CD8-positive, alpha-beta memory T cell (primary cell): ENCODE measurements at regions not wholly inside any gene's neighbourhood (a gene's known extent, or its start where the extent isn't known, plus 50 kb on each side); places are given as distances from the start of the nearest gene placed in this dataset.

Source experiments
- CTCF ChIA-PET: fragments of 350-600 bp; sonication (Branson Sonifier 250); formaldehyde crosslinking; loops from one replicate; lab custom pipeline; 2021; ENCODE audit warnings: antibody characterized with exemption; lab: Charles Lee
- POLR2A ChIA-PET: fragments of 350-600 bp; sonication (Branson Sonifier 250); formaldehyde crosslinking; loops from one replicate; lab custom pipeline; 2021; ENCODE audit warnings: antibody characterized with exemption; lab: Charles Lee
- DNase-seq, 5 donors: peaks; one replicate each; pipeline versions ENCODE4 v3.0.0 to v3.0.0-alpha.2; 2020 to 2022; ENCODE audit warnings: mixed read lengths in 1 of 5
- H3K27ac ChIP-seq: one replicate; pipeline ENCODE4 v1.7.0; 2013; ENCODE audit warnings: low read depth, mild to moderate bottlenecking, low read length, moderate library complexity
- H3K27me3 ChIP-seq: 2 replicates; pipeline ENCODE4 v1.7.0; 2013; ENCODE audit warnings: low read length, mild to moderate bottlenecking; ENCODE audit not compliant: insufficient read depth, poor library complexity, severe bottlenecking
- H3K36me3 ChIP-seq: 2 replicates; pipeline ENCODE4 v1.7.0; 2013; ENCODE audit warnings: mild to moderate bottlenecking, low read length, moderate library complexity; ENCODE audit not compliant: insufficient read depth
- H3K4me1 ChIP-seq: 2 replicates; pipeline ENCODE4 v1.7.0; 2013; ENCODE audit warnings: mild to moderate bottlenecking, low read length, moderate library complexity; ENCODE audit not compliant: insufficient read depth
- H3K4me3 ChIP-seq: 2 replicates; pipeline ENCODE4 v1.7.0; 2013; ENCODE audit warnings: mild to moderate bottlenecking, low read length
- H3K9me3 ChIP-seq: 2 replicates; pipeline ENCODE4 v1.7.0; 2013; ENCODE audit warnings: mild to moderate bottlenecking, low read length
- H3K27ac Mint-ChIP-seq, 8 donors: one replicate each; pipeline ENCODE4 v1.8.0; 2020 to 2021; ENCODE audit warnings: mixed read lengths in 8 of 8, mild to moderate bottlenecking in 6 of 8, inconsistent platforms in 3 of 8, moderate library complexity in 3 of 8
- H3K27me3 Mint-ChIP-seq, 2 donors: one replicate each; pipeline ENCODE4 v1.8.0; 2020 to 2021; ENCODE audit warnings: mixed read lengths in 2 of 2, mild to moderate bottlenecking in 1 of 2, moderate library complexity in 1 of 2
- H3K36me3 Mint-ChIP-seq, 3 donors: one replicate each; pipeline ENCODE4 v1.8.0; 2020 to 2021; ENCODE audit warnings: mixed read lengths in 3 of 3, inconsistent platforms in 1 of 3, mild to moderate bottlenecking in 1 of 3
- H3K4me1 Mint-ChIP-seq, 3 donors: one replicate each; pipeline ENCODE4 v1.8.0; 2020 to 2021; ENCODE audit warnings: mixed read lengths in 3 of 3, inconsistent platforms in 1 of 3, mild to moderate bottlenecking in 1 of 3
- H3K4me3 Mint-ChIP-seq, 7 donors: one replicate each; pipeline ENCODE4 v1.8.0; 2020 to 2021; ENCODE audit warnings: mixed read lengths in 7 of 7, mild to moderate bottlenecking in 6 of 7, moderate library complexity in 4 of 7, inconsistent platforms in 2 of 7
- H3K9me3 Mint-ChIP-seq, 5 donors: one replicate each; pipeline ENCODE4 v1.8.0; 2020 to 2022; ENCODE audit warnings: mixed read lengths in 5 of 5, mild to moderate bottlenecking in 3 of 5, moderate library complexity in 2 of 5, inconsistent platforms in 1 of 5

- Mint-ChIP-seq H3K4me3 (no peak overlapping the region), H3K27ac (no peak overlapping the region)
- CTCF ChIA-PET: no interaction called here
Observed at GRCh38 chr11:28822576-28822975, 714.4 kb downstream of the METTL15 start.

DNA sequence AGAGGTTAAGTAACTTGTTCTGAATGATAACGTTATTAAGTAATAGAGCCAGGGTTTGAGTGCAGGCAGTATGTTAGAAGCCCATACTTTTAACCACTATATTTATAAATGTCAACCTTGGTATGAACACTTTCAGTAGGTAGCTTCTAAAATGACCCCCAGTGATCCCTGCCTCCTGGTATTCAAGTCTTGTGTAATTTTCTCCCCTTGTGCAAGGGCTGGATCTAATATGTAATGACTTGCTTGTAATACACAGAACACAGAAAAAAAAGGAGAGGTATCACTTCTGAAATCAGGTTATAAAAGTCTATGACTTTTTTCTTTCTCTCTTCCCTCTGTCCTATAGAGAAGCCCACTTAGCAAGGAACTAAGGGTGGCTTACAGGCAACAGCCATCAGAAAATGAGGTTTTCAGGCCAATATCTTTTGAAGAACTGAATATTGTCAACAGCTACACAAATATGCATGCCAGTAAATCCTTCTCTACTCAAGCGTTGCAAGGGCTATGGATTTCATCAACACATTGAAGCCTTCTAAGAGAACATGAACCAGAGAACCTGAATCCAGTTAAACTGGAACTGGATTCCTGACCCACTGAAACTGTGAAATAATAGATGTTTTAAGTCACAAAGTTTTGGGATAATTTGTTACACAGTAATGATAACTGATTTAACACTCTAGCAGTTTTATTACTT lies 712.3 kb downstream of the METTL15 start:
- Mint-ChIP-seq H3K27me3 (no peaks in the 10 kb centered on the region), H3K36me3 (no peaks in the 10 kb centered on the region), H3K4me3 (no peak overlapping the region), H3K9me3 (peaks cover 0 to 18% (median 9%) of the 10 kb centered on the region in 5 donors), H3K27ac (no peak overlapping the region), H3K4me1 (no peaks in the 10 kb centered on the region)
- CTCF ChIA-PET: no interaction called here
- no peaks in the 10 kb centered on the region for H3K4me1 ChIP-seq
- no peaks in the 10 kb centered on the region for H3K9me3 ChIP-seq
- POLR2A ChIA-PET: no interaction called here
- H3K4me3 ChIP-seq: no peak overlapping the region
- no peaks in the 10 kb centered on the region for H3K27me3 ChIP-seq
- no peak for DNase-seq
- H3K36me3 ChIP-seq: no peaks in the 10 kb centered on the region
- no peak overlapping the region for H3K27ac ChIP-seq

More at GRCh38 chr11:28822576-28822975, 714.4 kb downstream of the METTL15 start:
- Mint-ChIP-seq H3K27me3 (no peaks in the 10 kb centered on the region), H3K9me3 (peaks cover 0 to 22% (median 13%) of the 10 kb centered on the region in 5 donors), H3K36me3 (no peaks in the 10 kb centered on the region), H3K4me1 (no peaks in the 10 kb centered on the region)
- no peaks in the 10 kb centered on the region for H3K9me3 ChIP-seq
- no peak overlapping the region for H3K4me3 ChIP-seq
- no peak overlapping the region for H3K27ac ChIP-seq
- POLR2A ChIA-PET: no interaction called here
- H3K4me1 ChIP-seq: no peaks in the 10 kb centered on the region
- no peaks in the 10 kb centered on the region for H3K27me3 ChIP-seq
- DNase-seq: no peak
- H3K36me3 ChIP-seq: no peaks in the 10 kb centered on the region

GRCh38 chr11:28819741-28820140 lies 711.6 kb downstream of the METTL15 start:
- Mint-ChIP-seq H3K9me3 (peaks cover 0 to 18% (median 11%) of the 10 kb centered on the region in 5 donors), H3K36me3 (no peaks in the 10 kb centered on the region), H3K4me3 (no peak overlapping the region), H3K27me3 (no peaks in the 10 kb centered on the region), H3K4me1 (no peaks in the 10 kb centered on the region), H3K27ac (no peak overlapping the region)
- Histone ChIP-seq H3K9me3 (no peaks in the 10 kb centered on the region), H3K27ac (no peak overlapping the region), H3K4me3 (no peak overlapping the region), H3K27me3 (no peaks in the 10 kb centered on the region), H3K36me3 (no peaks in the 10 kb centered on the region), H3K4me1 (no peaks in the 10 kb centered on the region)
- DNase-seq: no peak
- ChIA-PET POLR2A (no interaction called here), CTCF (no interaction called here)

- Histone ChIP-seq H3K4me3 (no peak overlapping the region), H3K9me3 (no peaks in the 10 kb centered on the region), H3K27me3 (no peaks in the 10 kb centered on the region), H3K36me3 (no peaks in the 10 kb centered on the region), H3K4me1 (no peaks in the 10 kb centered on the region), H3K27ac (no peak overlapping the region)
- ChIA-PET POLR2A (no interaction called here), CTCF (no interaction called here)
- no peak overlapping the region for H3K4me3 Mint-ChIP-seq
- no peak for DNase-seq
- no peaks in the 10 kb centered on the region for H3K4me1 Mint-ChIP-seq
- no peaks in the 10 kb centered on the region for H3K36me3 Mint-ChIP-seq
- no peaks in the 10 kb centered on the region for H3K27me3 Mint-ChIP-seq
- H3K9me3 Mint-ChIP-seq: peaks cover 2 to 34% (median 7%) of the 10 kb centered on the region in 5 donors
- H3K27ac Mint-ChIP-seq: no peak overlapping the region
Observed at GRCh38 chr11:28815110-28815509, 706.9 kb downstream of the METTL15 start.

DNA sequence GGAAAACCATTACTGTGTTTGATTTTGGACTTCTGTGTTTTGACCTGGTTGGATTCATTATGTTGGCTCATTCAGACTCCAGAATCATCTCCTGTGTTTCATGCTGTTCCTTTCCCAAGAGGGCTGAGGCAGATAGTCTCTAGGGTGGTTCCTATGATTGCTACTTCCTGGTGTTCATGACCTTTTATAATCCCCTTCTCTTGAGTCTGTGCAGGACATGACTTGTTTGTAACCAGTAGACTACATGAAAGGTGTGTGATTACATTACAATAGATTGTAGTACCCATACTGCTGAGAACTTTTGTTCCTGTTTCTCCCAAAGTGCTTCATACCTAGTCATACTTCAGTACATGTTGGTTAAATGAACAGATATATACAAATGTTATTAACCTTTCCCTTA lies 700.6 kb downstream of the METTL15 start:
- CTCF ChIA-PET: no interaction called here
- POLR2A ChIA-PET: no interaction called here
- no peaks in the 10 kb centered on the region for H3K4me1 Mint-ChIP-seq
- H3K27me3 Mint-ChIP-seq: no peaks in the 10 kb centered on the region
- Histone ChIP-seq H3K4me1 (no peaks in the 10 kb centered on the region), H3K27me3 (no peaks in the 10 kb centered on the region), H3K9me3 (no peaks in the 10 kb centered on the region), H3K27ac (no peak overlapping the region), H3K4me3 (no peak overlapping the region), H3K36me3 (no peaks in the 10 kb centered on the region)
- no peak for DNase-seq
- no peaks in the 10 kb centered on the region for H3K36me3 Mint-ChIP-seq
- no peak overlapping the region for H3K27ac Mint-ChIP-seq
- H3K4me3 Mint-ChIP-seq: no peak overlapping the region
- H3K9me3 Mint-ChIP-seq: peaks cover 0 to 24% (median 3%) of the 10 kb centered on the region in 5 donors

DNA sequence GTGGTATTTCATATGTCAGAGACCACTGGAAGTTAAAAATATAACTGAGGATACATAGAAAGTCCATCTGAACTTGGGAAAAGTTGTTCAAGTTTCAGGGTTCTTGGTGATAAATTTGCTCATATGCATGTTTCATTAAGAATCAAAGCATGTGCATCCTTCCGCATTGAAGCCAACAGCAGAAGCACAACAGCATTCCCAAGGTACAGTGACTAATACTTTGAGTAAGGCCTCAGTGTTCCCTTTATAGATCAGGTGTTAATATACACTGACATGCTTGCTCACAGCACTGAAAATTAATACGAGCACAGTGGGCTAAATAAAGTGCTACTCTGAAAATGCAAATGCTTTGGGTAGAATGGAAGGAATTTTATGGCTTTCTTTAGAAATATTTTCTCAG lies 691.1 kb downstream of the METTL15 start:
- Histone ChIP-seq H3K27me3 (no peaks in the 10 kb centered on the region), H3K27ac (no peak overlapping the region), H3K9me3 (no peaks in the 10 kb centered on the region), H3K4me3 (no peak overlapping the region), H3K36me3 (no peaks in the 10 kb centered on the region), H3K4me1 (no peaks in the 10 kb centered on the region)
- ChIA-PET CTCF (no interaction called here), POLR2A (no interaction called here)
- Mint-ChIP-seq H3K4me1 (no peaks in the 10 kb centered on the region), H3K9me3 (peaks cover 5 to 27% (median 9%) of the 10 kb centered on the region in 5 donors), H3K4me3 (no peak overlapping the region), H3K27me3 (no peaks in the 10 kb centered on the region), H3K36me3 (no peaks in the 10 kb centered on the region), H3K27ac (no peak overlapping the region)
- no peak for DNase-seq

DNA sequence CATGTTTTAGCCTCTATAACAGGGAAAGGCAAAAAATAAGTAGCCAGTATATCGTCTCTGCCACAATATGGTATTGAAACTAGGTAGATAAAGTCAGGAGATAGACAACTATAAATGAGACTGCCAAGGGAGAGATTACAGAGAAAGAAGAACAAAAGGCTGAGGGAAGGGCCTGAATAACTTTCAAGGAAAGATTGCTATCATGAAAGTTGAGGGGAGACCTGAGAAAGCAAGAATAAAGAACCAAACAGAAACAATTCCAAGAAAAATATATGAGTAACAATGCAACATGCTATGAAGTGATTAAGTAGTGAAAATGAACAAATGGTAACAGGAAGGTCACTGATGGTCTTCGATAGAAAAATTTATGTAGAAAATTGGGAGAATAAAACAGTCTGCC lies 690.1 kb downstream of the METTL15 start:
- H3K4me1 ChIP-seq: no peaks in the 10 kb centered on the region
- Mint-ChIP-seq H3K27me3 (no peaks in the 10 kb centered on the region), H3K4me1 (no peaks in the 10 kb centered on the region), H3K36me3 (no peaks in the 10 kb centered on the region), H3K9me3 (peaks cover 3 to 30% (median 11%) of the 10 kb centered on the region in 5 donors), H3K27ac (no peak overlapping the region), H3K4me3 (no peak overlapping the region)
- H3K27me3 ChIP-seq: no peaks in the 10 kb centered on the region
- no peak for DNase-seq
- H3K9me3 ChIP-seq: no peaks in the 10 kb centered on the region
- ChIA-PET CTCF (no interaction called here), POLR2A (no interaction called here)
- H3K36me3 ChIP-seq: no peaks in the 10 kb centered on the region
- H3K27ac ChIP-seq: no peak overlapping the region
- no peak overlapping the region for H3K4me3 ChIP-seq

- no peak overlapping the region for H3K27ac ChIP-seq
- ChIA-PET POLR2A (no interaction called here), CTCF (no interaction called here)
- Mint-ChIP-seq H3K4me3 (no peak overlapping the region), H3K9me3 (peaks cover 5 to 27% (median 7%) of the 10 kb centered on the region in 5 donors), H3K27ac (no peak overlapping the region), H3K27me3 (no peaks in the 10 kb centered on the region), H3K36me3 (no peaks in the 10 kb centered on the region), H3K4me1 (no peaks in the 10 kb centered on the region)
- no peaks in the 10 kb centered on the region for H3K9me3 ChIP-seq
- no peaks in the 10 kb centered on the region for H3K4me1 ChIP-seq
- H3K36me3 ChIP-seq: no peaks in the 10 kb centered on the region
- H3K27me3 ChIP-seq: no peaks in the 10 kb centered on the region
- no peak for DNase-seq
- H3K4me3 ChIP-seq: no peak overlapping the region
Observed at GRCh38 chr11:28797536-28797935, 689.3 kb downstream of the METTL15 start.
